ENCODE measurements at regions not wholly inside any gene's neighbourhood (a gene's known extent, or its start where the extent isn't known, plus 50 kb on each side); places are given as distances from the start of the nearest gene placed in this dataset.

- ChIA-PET CTCF (no interaction called here), RAD21 (ENCODE audit: low non-redundant PET in 1 of 2, low total read pairs in 2 of 2, uncharacterized antibody in 2 of 2, unreplicated experiment in 2 of 2) (no interaction called here), POLR2A (no interaction called here)
- Histone ChIP-seq H3K27me3 (ENCODE audit: insufficient read depth, low read length) (no peaks in the 10 kb centered on the region), H3K4me1 (ENCODE audit: control insufficient read depth in 1 of 2, insufficient read depth in 2 of 2, low read length in 2 of 2) (no peaks in the 10 kb centered on the region), H3K4me2 (ENCODE audit: low read length) (no peak overlapping the region), H3K27ac (ENCODE audit: low read depth, low read length) (no peak overlapping the region), H3K9ac (ENCODE audit: low read length) (no peak overlapping the region), H4K20me1 (ENCODE audit: insufficient read depth) (no peaks in the 10 kb centered on the region; the same call in 1 of the 2 replicates), H2AFZ (ENCODE audit: low read depth, low read length, poor library complexity, severe bottlenecking) (no peak overlapping the region), H3K9me2 (ENCODE audit: insufficient read depth) (no peaks in the 10 kb centered on the region), H3K79me2 (ENCODE audit: insufficient read depth, low read length) (no peaks in the 10 kb centered on the region), H3K4me3 (replicated peaks in 1 of 2; ENCODE audit: low read depth in 1 of 2, low read length in 2 of 2) (no peak overlapping the region), H3K9me3 (ENCODE audit: control insufficient read depth in 1 of 2, insufficient read depth in 1 of 2, low read depth in 1 of 2, low read length in 2 of 2) (no peaks in the 10 kb centered on the region), H3K36me3 (ENCODE audit: control insufficient read depth in 1 of 2, insufficient read depth in 2 of 2, low read length in 2 of 2) (no peaks in the 10 kb centered on the region)
- ATAC-seq (no peak), DNase-seq (ENCODE audit: low read depth, low spot score) (no peak)
- no peak for TF ChIP-seq CEBPB (IDR thresholded peaks at IDR 0.05; ENCODE audit: low read depth)
- TF ChIP-seq CTCF (IDR thresholded peaks at IDR 0.05 in 2 of 3, conservative IDR thresholded peaks at IDR 0.05 in 1 of 3; ENCODE audit: borderline replicate concordance in 1 of 3, insufficient read depth in 1 of 3, low read depth in 2 of 3, low read length in 2 of 3) = no peak
- no peak for TF ChIP-seq TCF7L2 (IDR thresholded peaks at IDR 0.05; ENCODE audit: borderline replicate concordance, extremely low read depth, insufficient read depth, insufficient read length)
- TF ChIP-seq EGR1 (IDR thresholded peaks at IDR 0.05; ENCODE audit: low read depth) = no peak
- no peak for TF ChIP-seq JUND (IDR thresholded peaks at IDR 0.05)
- no peak for TF ChIP-seq RAD21 (IDR thresholded peaks at IDR 0.05; ENCODE audit: low read depth)
- no peak for TF ChIP-seq POLR2A (IDR thresholded peaks at IDR 0.05; ENCODE audit: borderline replicate concordance, extremely low read depth, insufficient read depth, insufficient read length)
- TF ChIP-seq YY1 (IDR thresholded peaks at IDR 0.05; ENCODE audit: extremely low read depth, insufficient replicate concordance, low read depth, low read length) = no peak
- TF ChIP-seq ZNF274 (IDR thresholded peaks at IDR 0.05; ENCODE audit: low read depth, low read length) = no peak
- no peak for TF ChIP-seq CBX3 (IDR thresholded peaks at IDR 0.05; ENCODE audit: low read depth)
- no peak for TF ChIP-seq ELF1 (IDR thresholded peaks at IDR 0.05; ENCODE audit: borderline replicate concordance, low read depth)
- intact Hi-C loops (cut with micrococcal nuclease) = no loop called here
- no TSS peak for BruUV-seq (replicated peaks)
Measured at GRCh38 chr3:27802849-27803248, 80.7 kb upstream of the EOMES start.
